ENCODE measurements at regions not wholly inside any gene's neighbourhood (a gene's known extent, or its start where the extent isn't known, plus 50 kb on each side); places are given as distances from the start of the nearest gene placed in this dataset.

DNA sequence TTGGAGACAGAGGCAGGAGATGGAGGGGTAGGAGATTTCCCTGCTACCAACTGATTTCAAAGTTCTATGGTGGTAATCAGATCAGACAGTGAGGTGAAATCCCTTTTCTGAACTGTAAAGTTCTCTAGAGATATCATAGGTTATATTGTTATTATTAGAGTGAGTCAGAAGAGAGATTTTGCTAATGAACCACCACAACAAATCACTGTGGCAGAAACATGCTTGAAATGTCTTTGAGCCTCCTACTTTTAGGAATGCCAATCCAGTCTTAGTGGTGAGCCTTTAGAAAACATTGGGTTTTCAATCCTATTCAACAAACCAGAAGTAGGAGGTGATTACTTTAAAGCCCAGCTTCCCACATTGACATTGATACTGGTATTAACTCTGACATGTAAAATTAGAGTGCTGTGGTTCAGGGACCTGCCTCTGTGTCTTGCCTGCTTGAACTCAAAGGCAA is 136.7 kb upstream of the CNR1 start:
- TF ChIP-seq, protein P1, sequence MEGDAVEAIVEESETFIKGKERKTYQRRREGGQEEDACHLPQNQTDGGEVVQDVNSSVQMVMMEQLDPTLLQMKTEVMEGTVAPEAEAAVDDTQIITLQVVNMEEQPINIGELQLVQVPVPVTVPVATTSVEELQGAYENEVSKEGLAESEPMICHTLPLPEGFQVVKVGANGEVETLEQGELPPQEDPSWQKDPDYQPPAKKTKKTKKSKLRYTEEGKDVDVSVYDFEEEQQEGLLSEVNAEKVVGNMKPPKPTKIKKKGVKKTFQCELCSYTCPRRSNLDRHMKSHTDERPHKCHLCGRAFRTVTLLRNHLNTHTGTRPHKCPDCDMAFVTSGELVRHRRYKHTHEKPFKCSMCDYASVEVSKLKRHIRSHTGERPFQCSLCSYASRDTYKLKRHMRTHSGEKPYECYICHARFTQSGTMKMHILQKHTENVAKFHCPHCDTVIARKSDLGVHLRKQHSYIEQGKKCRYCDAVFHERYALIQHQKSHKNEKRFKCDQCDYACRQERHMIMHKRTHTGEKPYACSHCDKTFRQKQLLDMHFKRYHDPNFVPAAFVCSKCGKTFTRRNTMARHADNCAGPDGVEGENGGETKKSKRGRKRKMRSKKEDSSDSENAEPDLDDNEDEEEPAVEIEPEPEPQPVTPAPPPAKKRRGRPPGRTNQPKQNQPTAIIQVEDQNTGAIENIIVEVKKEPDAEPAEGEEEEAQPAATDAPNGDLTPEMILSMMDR (IDR thresholded peaks at IDR 0.05 in 4 of 5, conservative IDR thresholded peaks at IDR 0.05 in 1 of 5), result no peak
- TF ChIP-seq POLR2A (IDR thresholded peaks at IDR 0.05), result no peak

All from gastrocnemius medialis (tissue), 4 donors.